GM10266 (cell line): ENCODE measurements at regions not wholly inside any gene's neighbourhood (a gene's known extent, or its start where the extent isn't known, plus 50 kb on each side); places are given as distances from the start of the nearest gene placed in this dataset.

Source experiments
- DNase-seq: peaks from one replicate; pipeline ENCODE4 v3.0.0; 2012; ENCODE audit errors: extremely low spot score
- TF ChIP-seq, protein P1 (sequence below): IDR thresholded peaks from 2 replicates; pipeline ENCODE4 v1.5.1; 2012; ENCODE audit warnings: mild to moderate bottlenecking, low read depth; ENCODE audit not compliant: control insufficient read depth, insufficient read depth; ENCODE audit errors: missing control alignments

DNA sequence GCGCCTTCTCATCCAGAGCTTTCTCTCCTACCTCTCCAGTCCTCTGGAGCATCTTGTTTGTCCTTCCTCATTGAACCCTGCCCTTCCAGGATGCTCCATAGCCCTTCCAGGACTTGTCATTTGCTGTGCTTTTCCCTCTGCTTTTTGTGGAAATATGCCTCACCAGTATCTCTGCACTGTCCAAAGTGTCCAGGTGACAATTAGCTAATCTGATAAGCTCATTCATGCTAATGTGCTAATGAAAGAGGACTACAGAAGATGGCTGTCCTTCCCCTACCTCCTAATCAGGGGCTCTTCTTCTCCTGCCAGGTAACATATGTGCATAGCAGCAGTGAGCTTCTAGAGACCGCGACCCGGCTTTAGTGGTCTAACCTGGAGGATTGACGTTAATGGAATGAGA is 58.4 kb upstream of the OTX2 start:
- DNase-seq, result no peak
- TF ChIP-seq, protein P1, sequence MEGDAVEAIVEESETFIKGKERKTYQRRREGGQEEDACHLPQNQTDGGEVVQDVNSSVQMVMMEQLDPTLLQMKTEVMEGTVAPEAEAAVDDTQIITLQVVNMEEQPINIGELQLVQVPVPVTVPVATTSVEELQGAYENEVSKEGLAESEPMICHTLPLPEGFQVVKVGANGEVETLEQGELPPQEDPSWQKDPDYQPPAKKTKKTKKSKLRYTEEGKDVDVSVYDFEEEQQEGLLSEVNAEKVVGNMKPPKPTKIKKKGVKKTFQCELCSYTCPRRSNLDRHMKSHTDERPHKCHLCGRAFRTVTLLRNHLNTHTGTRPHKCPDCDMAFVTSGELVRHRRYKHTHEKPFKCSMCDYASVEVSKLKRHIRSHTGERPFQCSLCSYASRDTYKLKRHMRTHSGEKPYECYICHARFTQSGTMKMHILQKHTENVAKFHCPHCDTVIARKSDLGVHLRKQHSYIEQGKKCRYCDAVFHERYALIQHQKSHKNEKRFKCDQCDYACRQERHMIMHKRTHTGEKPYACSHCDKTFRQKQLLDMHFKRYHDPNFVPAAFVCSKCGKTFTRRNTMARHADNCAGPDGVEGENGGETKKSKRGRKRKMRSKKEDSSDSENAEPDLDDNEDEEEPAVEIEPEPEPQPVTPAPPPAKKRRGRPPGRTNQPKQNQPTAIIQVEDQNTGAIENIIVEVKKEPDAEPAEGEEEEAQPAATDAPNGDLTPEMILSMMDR, result no peak

DNA sequence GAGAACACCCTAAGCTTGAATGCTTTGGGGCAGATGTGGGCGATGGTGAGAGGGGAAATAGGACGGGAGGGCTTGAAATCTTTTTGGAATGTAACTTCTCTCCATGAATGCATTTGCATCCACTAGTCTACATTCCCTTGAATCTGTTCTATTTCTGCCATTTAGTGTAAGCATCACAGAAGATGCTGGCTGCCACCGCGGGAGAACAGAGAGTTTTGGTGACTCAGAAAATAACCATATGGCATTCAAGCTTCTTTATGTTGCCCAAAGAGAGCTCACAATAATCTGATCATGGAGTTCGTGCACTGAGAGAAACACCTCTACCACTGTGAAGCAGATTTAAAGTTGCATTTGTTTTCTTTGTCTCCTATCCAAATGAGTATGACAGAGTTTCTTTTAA is 52.6 kb upstream of the OTX2 start:
- no peak for DNase-seq
- TF ChIP-seq, protein P1, result no peak

DNA sequence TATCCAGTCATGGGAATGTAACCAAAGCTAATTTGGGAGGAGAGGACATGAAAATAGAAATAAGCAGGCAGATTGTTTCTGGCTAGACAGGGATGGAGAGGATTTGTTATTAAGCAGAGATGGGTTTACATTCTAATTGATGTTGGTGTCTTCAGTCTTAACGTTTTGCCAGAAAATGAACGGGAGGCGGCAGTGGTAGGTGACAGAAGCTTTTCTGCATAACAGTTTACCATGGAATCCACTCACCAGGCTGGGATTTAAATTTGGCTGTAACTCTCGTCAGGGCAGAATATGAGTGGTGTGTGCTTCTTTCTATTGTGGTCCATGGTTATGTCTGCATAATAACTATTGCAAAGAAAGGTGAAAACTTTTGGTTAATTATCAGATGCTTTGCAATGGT is 50.2 kb upstream of the OTX2 start:
- TF ChIP-seq, protein P1, result no peak
- DNase-seq, result no peak
